OCI-LY1 (cell line): ENCODE measurements at regions not wholly inside any gene's neighbourhood (a gene's known extent, or its start where the extent isn't known, plus 50 kb on each side); places are given as distances from the start of the nearest gene placed in this dataset.

Experiments
- H2AFZ ChIP-seq: fragments of 200-600 bp; sonication (generic), shearing (Covaris generic); 2 replicates; pipeline ENCODE4 v1.6.0; 2014; ENCODE audit warnings: antibody characterized with exemption, mild to moderate bottlenecking, low read length
- H3F3A ChIP-seq: fragments of 200-600 bp; sonication (generic), shearing (Covaris generic); 2 replicates; pipeline ENCODE4 v1.6.0; 2014; ENCODE audit warnings: mild to moderate bottlenecking, antibody characterized with exemption, low read length, moderate library complexity; ENCODE audit not compliant: insufficient read depth
- H3K27ac ChIP-seq: fragments of 200-600 bp; sonication (generic); 2 replicates; pipeline ENCODE4 v1.5.1; 2014; ENCODE audit warnings: low read length, mixed run types, mild to moderate bottlenecking, low read depth; ENCODE audit not compliant: poor library complexity, severe bottlenecking
- H3K27me3 ChIP-seq: fragments of 200-600 bp; sonication (generic); 2 replicates; pipeline ENCODE4 v1.6.0; 2014; ENCODE audit warnings: antibody characterized with exemption, mild to moderate bottlenecking, low read length, moderate library complexity; ENCODE audit not compliant: insufficient read depth
- H3K36me3 ChIP-seq: fragments of 200-600 bp; sonication (generic); 2 replicates; pipeline ENCODE4 v1.6.1; 2014; ENCODE audit warnings: mild to moderate bottlenecking, antibody characterized with exemption, low read length, moderate library complexity, mixed read lengths; ENCODE audit not compliant: insufficient read depth
- H3K4me1 ChIP-seq: fragments of 200-600 bp; sonication (generic); 2 replicates; pipeline ENCODE4 v1.5.1; 2014; ENCODE audit warnings: mild to moderate bottlenecking, low read length, moderate library complexity; ENCODE audit not compliant: insufficient read depth, severe bottlenecking
- H3K4me2 ChIP-seq: fragments of 200-600 bp; sonication (generic), shearing (Covaris generic); 2 replicates; pipeline ENCODE4 v1.6.1; 2014; ENCODE audit warnings: low read length
- H3K4me3 ChIP-seq: fragments of 200-600 bp; sonication (generic); 2 replicates; pipeline ENCODE4 v1.5.1; 2014; ENCODE audit warnings: low read length, low read depth, mild to moderate bottlenecking, mixed read lengths; ENCODE audit not compliant: poor library complexity, severe bottlenecking
- H3K79me2 ChIP-seq: fragments of 200-600 bp; shearing (Covaris generic); 2 replicates; pipeline ENCODE4 v1.6.1; 2016; ENCODE audit warnings: mixed run types, low read length, mixed read lengths; ENCODE audit not compliant: insufficient read depth
- H3K9ac ChIP-seq: fragments of 200-600 bp; sonication (generic), shearing (Covaris generic); 2 replicates; pipeline ENCODE4 v1.6.1; 2014; ENCODE audit warnings: mild to moderate bottlenecking, low read length, mixed read lengths
- H3K9me2 ChIP-seq: fragments of 200-600 bp; sonication (generic), shearing (Covaris generic); 2 replicates; pipeline ENCODE4 v1.6.1; 2014; ENCODE audit warnings: low read depth, mild to moderate bottlenecking, low read length, mixed read lengths
- H3K9me3 ChIP-seq: fragments of 200-600 bp; shearing (Covaris generic); 2 replicates; pipeline ENCODE4 v1.6.1; 2014; ENCODE audit warnings: low read length, mixed read lengths
- H4K20me1 ChIP-seq: fragments of 200-600 bp; sonication (generic), shearing (Covaris generic); 2 replicates; pipeline ENCODE4 v1.6.0; 2016; ENCODE audit warnings: mild to moderate bottlenecking, low read length; ENCODE audit not compliant: insufficient read depth
- CTCF ChIP-seq: fragments of 200-600 bp; sonication (generic), shearing (Covaris generic); IDR thresholded peaks from 2 replicates; pipeline ENCODE4 v1.5.1; 2017; ENCODE audit warnings: mild to moderate bottlenecking, antibody characterized with exemption, low read length, moderate library complexity, mixed read lengths
- EZH2 ChIP-seq: fragments of 200-600 bp; sonication (generic), shearing (Covaris generic); IDR thresholded peaks from 2 replicates; pipeline ENCODE4 v1.8.0; 2017; ENCODE audit warnings: borderline replicate concordance, mixed run types, mild to moderate bottlenecking, antibody characterized with exemption, low read length, moderate library complexity, mixed read lengths

- Histone ChIP-seq H3F3A (no peaks in the 10 kb centered on the region), H3K79me2 (no peaks in the 10 kb centered on the region), H3K4me2 (no peak overlapping the region), H3K4me1 (no peaks in the 10 kb centered on the region), H2AFZ (no peak overlapping the region), H4K20me1 (no peaks in the 10 kb centered on the region), H3K36me3 (no peaks in the 10 kb centered on the region), H3K27ac (no peak overlapping the region), H3K9me2 (no peaks in the 10 kb centered on the region), H3K9me3 (no peaks in the 10 kb centered on the region), H3K27me3 (no peaks in the 10 kb centered on the region), H3K9ac (no peak overlapping the region), H3K4me3 (no peak overlapping the region)
- TF ChIP-seq EZH2 (no peak), CTCF (no peak)
Observed at GRCh38 chr18:76081536-76081935, 413.5 kb downstream of the ZNF516 start.

- H2AFZ ChIP-seq, result no peak overlapping the region
- H3K36me3 ChIP-seq, result no peaks in the 10 kb centered on the region
- H4K20me1 ChIP-seq, result no peaks in the 10 kb centered on the region
- no peaks in the 10 kb centered on the region for H3K27me3 ChIP-seq
- TF ChIP-seq CTCF, result no peak
- no peak for TF ChIP-seq EZH2
- no peak overlapping the region for H3K4me2 ChIP-seq
- no peaks in the 10 kb centered on the region for H3F3A ChIP-seq
- no peaks in the 10 kb centered on the region for H3K79me2 ChIP-seq
- H3K9me3 ChIP-seq, result no peaks in the 10 kb centered on the region
- no peak overlapping the region for H3K4me3 ChIP-seq
- no peak overlapping the region for H3K9ac ChIP-seq
- no peak overlapping the region for H3K27ac ChIP-seq
- H3K9me2 ChIP-seq, result no peaks in the 10 kb centered on the region
- H3K4me1 ChIP-seq, result no peaks in the 10 kb centered on the region
Observed at GRCh38 chr18:76080430-76080829, 414.6 kb downstream of the ZNF516 start.

GRCh38 chr18:76075777-76076176, 419.3 kb downstream of the ZNF516 start:
- TF ChIP-seq EZH2 (no peak), CTCF (no peak)

More at GRCh38 chr18:76075777-76076176, 419.3 kb downstream of the ZNF516 start:
- H3K27me3 ChIP-seq, result no peaks in the 10 kb centered on the region
- no peaks in the 10 kb centered on the region for H3F3A ChIP-seq
- no peaks in the 10 kb centered on the region for H3K36me3 ChIP-seq
- H3K4me1 ChIP-seq, result no peaks in the 10 kb centered on the region
- H3K9ac ChIP-seq, result no peak overlapping the region
- no peaks in the 10 kb centered on the region for H3K79me2 ChIP-seq
- H4K20me1 ChIP-seq, result no peaks in the 10 kb centered on the region
- H3K4me2 ChIP-seq, result no peak overlapping the region
- no peak overlapping the region for H2AFZ ChIP-seq
- H3K4me3 ChIP-seq, result no peak overlapping the region
- no peak overlapping the region for H3K27ac ChIP-seq
- no peaks in the 10 kb centered on the region for H3K9me3 ChIP-seq
- H3K9me2 ChIP-seq, result no peaks in the 10 kb centered on the region
